HEK293T (cell line): ENCODE measurements at regions not wholly inside any gene's neighbourhood (a gene's known extent, or its start where the extent isn't known, plus 50 kb on each side); places are given as distances from the start of the nearest gene placed in this dataset.

Source experiments
- ARNT ChIP-seq: fragments of 450-650 bp; IDR thresholded peaks from 2 replicates; pipeline ENCODE4 v1.6.1; 2017; ENCODE audit warnings: mild to moderate bottlenecking
- BHLHE40 ChIP-seq: fragments of 450-650 bp; IDR thresholded peaks from 2 replicates; pipeline ENCODE4 v1.6.1; 2016; ENCODE audit warnings: mild to moderate bottlenecking, moderate library complexity, borderline replicate concordance
- CTBP1 ChIP-seq: fragments of 450-650 bp; IDR thresholded peaks from 2 replicates; pipeline ENCODE4 v1.6.1; 2016; ENCODE audit warnings: borderline replicate concordance
- ELF4 ChIP-seq: fragments of 450-650 bp; IDR thresholded peaks from 2 replicates; pipeline ENCODE4 v1.6.1; 2017; ENCODE audit warnings: antibody characterized with exemption
- FOXA1 ChIP-seq: fragments of 450-650 bp; IDR thresholded peaks from 2 replicates; pipeline ENCODE4 v1.6.1; 2016; ENCODE audit warnings: mild to moderate bottlenecking
- FOXK2 ChIP-seq: fragments of 450-650 bp; IDR thresholded peaks from 2 replicates; pipeline ENCODE4 v1.6.1; 2016; ENCODE audit warnings: mild to moderate bottlenecking
- FOXM1 ChIP-seq: fragments of 450-650 bp; IDR thresholded peaks from 2 replicates; pipeline ENCODE4 v1.6.1; 2017; ENCODE audit warnings: mild to moderate bottlenecking, borderline replicate concordance
- HDGF ChIP-seq: fragments of 450-650 bp; IDR thresholded peaks from 2 replicates; pipeline ENCODE4 v1.6.1; 2017; ENCODE audit warnings: antibody characterized with exemption, borderline replicate concordance
- NFRKB ChIP-seq: fragments of 450-650 bp; IDR thresholded peaks from 2 replicates; pipeline ENCODE4 v1.6.1; 2016; ENCODE audit warnings: mild to moderate bottlenecking, moderate library complexity
- SP1 ChIP-seq: fragments of 450-650 bp; IDR thresholded peaks from 2 replicates; pipeline ENCODE4 v1.6.1; 2017
- SUZ12 ChIP-seq: fragments of 450-650 bp; IDR thresholded peaks from 2 replicates; pipeline ENCODE4 v1.6.1; 2016; ENCODE audit warnings: mild to moderate bottlenecking
- TARDBP ChIP-seq: fragments of 450-650 bp; IDR thresholded peaks from 2 replicates; pipeline ENCODE4 v1.6.1; 2016
- ZNF384 ChIP-seq: fragments of 450-650 bp; IDR thresholded peaks from 2 replicates; pipeline ENCODE4 v1.6.1; 2016
- TF ChIP-seq, protein P1 (sequence below): fragments of 450-650 bp; IDR thresholded peaks from 2 replicates; pipeline ENCODE4 v1.6.1; 2016

GRCh38 chr7:10121631-10122030, 852.0 kb upstream of the PHF14 start:
- TF ChIP-seq SP1, result no peak
- no peak for TF ChIP-seq BHLHE40
- no peak for TF ChIP-seq TARDBP
- no peak for TF ChIP-seq FOXA1
- TF ChIP-seq FOXM1, result no peak
- TF ChIP-seq FOXK2, result no peak
- TF ChIP-seq ZNF384, result no peak
- TF ChIP-seq SUZ12, result no peak
- TF ChIP-seq, protein P1, sequence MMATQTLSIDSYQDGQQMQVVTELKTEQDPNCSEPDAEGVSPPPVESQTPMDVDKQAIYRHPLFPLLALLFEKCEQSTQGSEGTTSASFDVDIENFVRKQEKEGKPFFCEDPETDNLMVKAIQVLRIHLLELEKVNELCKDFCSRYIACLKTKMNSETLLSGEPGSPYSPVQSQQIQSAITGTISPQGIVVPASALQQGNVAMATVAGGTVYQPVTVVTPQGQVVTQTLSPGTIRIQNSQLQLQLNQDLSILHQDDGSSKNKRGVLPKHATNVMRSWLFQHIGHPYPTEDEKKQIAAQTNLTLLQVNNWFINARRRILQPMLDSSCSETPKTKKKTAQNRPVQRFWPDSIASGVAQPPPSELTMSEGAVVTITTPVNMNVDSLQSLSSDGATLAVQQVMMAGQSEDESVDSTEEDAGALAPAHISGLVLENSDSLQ, result no peak; the same call in 1 of the 2 replicates
- no peak for TF ChIP-seq ARNT
- no peak for TF ChIP-seq ELF4
- TF ChIP-seq CTBP1, result no peak
- TF ChIP-seq HDGF, result no peak
- no peak for TF ChIP-seq NFRKB
